OCI-LY3 (cell line): ENCODE measurements at regions not wholly inside any gene's neighbourhood (a gene's known extent, or its start where the extent isn't known, plus 50 kb on each side); places are given as distances from the start of the nearest gene placed in this dataset.
A peak's percentile ranks its signal among the peaks of the same experiment; 100 is the strongest.

Experiments
- EZH2phosphoT487 ChIP-seq: fragments of 200-600 bp; shearing (Covaris generic); IDR thresholded peaks from 2 replicates; pipeline ENCODE4 v1.6.1; 2018; ENCODE audit warnings: antibody characterized with exemption, mixed run types, low read depth
- TF ChIP-seq, protein P1 (sequence below): fragments of 200-600, 300-600 bp; sonication (generic); IDR thresholded peaks from 2 replicates; pipeline ENCODE4 v1.5.1; 2014; ENCODE audit warnings: antibody characterized with exemption, low read length, low read depth

- TF ChIP-seq, protein P1, sequence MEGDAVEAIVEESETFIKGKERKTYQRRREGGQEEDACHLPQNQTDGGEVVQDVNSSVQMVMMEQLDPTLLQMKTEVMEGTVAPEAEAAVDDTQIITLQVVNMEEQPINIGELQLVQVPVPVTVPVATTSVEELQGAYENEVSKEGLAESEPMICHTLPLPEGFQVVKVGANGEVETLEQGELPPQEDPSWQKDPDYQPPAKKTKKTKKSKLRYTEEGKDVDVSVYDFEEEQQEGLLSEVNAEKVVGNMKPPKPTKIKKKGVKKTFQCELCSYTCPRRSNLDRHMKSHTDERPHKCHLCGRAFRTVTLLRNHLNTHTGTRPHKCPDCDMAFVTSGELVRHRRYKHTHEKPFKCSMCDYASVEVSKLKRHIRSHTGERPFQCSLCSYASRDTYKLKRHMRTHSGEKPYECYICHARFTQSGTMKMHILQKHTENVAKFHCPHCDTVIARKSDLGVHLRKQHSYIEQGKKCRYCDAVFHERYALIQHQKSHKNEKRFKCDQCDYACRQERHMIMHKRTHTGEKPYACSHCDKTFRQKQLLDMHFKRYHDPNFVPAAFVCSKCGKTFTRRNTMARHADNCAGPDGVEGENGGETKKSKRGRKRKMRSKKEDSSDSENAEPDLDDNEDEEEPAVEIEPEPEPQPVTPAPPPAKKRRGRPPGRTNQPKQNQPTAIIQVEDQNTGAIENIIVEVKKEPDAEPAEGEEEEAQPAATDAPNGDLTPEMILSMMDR = peak; percentile 38
- TF ChIP-seq EZH2phosphoT487 = no peak
Observed at GRCh38 chr2:228681426-228681825, 499.9 kb upstream of the SPHKAP start.
